ENCODE measurements at regions not wholly inside any gene's neighbourhood (a gene's known extent, or its start where the extent isn't known, plus 50 kb on each side); places are given as distances from the start of the nearest gene placed in this dataset.

- no peak for DNase-seq (ENCODE audit: low spot score)
- TF ChIP-seq, protein P1, sequence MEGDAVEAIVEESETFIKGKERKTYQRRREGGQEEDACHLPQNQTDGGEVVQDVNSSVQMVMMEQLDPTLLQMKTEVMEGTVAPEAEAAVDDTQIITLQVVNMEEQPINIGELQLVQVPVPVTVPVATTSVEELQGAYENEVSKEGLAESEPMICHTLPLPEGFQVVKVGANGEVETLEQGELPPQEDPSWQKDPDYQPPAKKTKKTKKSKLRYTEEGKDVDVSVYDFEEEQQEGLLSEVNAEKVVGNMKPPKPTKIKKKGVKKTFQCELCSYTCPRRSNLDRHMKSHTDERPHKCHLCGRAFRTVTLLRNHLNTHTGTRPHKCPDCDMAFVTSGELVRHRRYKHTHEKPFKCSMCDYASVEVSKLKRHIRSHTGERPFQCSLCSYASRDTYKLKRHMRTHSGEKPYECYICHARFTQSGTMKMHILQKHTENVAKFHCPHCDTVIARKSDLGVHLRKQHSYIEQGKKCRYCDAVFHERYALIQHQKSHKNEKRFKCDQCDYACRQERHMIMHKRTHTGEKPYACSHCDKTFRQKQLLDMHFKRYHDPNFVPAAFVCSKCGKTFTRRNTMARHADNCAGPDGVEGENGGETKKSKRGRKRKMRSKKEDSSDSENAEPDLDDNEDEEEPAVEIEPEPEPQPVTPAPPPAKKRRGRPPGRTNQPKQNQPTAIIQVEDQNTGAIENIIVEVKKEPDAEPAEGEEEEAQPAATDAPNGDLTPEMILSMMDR (IDR thresholded peaks at IDR 0.05; ENCODE audit: extremely low read depth, missing control alignments) = no peak
These were observed 784.1 kb downstream of the MAT2B start for GRCh38 chr5:164289526-164289925.

- no peak for DNase-seq (ENCODE audit: low spot score)
- TF ChIP-seq, protein P1 (IDR thresholded peaks at IDR 0.05; ENCODE audit: extremely low read depth, missing control alignments) = no peak
These were observed 791.2 kb downstream of the MAT2B start for GRCh38 chr5:164296603-164297080.

DNA sequence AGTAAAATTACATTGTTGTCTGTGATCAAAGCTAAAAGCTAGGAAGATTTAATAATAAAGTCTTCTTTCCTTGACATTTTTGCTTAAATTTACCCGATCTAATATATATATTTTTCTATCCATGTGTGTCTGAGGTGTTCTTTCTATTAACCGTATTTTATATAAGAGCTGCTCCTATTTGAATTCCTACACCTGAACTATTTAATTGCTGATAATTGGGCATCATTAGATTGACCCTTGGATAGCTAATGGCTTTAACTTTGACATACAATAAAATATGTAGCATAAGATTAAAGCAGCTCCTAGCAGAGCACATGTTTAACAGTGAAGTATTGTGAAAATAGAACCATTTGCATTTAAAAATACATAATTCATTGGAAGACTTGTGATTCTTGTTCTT is 792.7 kb downstream of the MAT2B start:
- DNase-seq (ENCODE audit: low spot score) = no peak
- TF ChIP-seq, protein P1 (IDR thresholded peaks at IDR 0.05; ENCODE audit: extremely low read depth, missing control alignments) = no peak

DNA sequence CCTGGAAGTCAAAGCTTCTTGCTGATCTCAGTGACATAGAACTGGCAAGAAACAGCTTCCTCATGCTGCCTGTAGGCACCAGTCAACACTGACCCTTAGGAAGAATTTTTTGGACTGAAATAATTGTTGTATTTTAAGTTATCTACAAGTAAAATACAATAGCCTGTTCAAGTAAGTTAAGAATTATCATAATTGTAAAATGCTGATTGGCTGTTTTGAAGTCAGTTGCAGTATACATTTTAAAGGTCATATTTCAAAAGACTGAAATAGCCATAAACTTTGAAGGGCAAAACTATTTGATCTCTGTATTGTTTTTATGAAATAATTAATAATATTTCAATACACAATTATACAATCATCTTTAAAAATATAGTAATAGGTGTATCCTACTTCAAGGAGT is 794.9 kb downstream of the MAT2B start:
- TF ChIP-seq, protein P1 (IDR thresholded peaks at IDR 0.05; ENCODE audit: extremely low read depth, missing control alignments) = no peak
- no peak for DNase-seq (ENCODE audit: low spot score)

DNA sequence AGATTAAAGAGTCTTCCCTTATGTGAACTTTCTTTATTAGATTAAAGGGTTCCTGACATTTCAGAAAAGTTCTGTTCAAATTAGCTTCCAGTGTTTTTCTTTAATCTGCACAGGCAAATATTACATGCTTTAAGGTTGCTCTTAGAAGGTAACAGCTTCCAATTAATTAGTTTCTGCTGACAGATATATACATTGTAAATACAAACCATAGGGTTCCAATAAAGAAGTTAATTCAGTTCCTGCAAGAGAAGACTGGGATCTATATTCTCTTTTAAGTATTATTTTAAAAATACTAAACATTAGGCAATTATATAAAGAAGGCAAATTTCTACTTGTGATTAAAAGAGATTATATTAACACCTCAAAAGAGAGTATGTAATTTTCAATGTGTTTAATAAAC is 795.7 kb downstream of the MAT2B start:
- DNase-seq (ENCODE audit: low spot score) = no peak
- TF ChIP-seq, protein P1 (IDR thresholded peaks at IDR 0.05; ENCODE audit: extremely low read depth, missing control alignments) = no peak

DNA sequence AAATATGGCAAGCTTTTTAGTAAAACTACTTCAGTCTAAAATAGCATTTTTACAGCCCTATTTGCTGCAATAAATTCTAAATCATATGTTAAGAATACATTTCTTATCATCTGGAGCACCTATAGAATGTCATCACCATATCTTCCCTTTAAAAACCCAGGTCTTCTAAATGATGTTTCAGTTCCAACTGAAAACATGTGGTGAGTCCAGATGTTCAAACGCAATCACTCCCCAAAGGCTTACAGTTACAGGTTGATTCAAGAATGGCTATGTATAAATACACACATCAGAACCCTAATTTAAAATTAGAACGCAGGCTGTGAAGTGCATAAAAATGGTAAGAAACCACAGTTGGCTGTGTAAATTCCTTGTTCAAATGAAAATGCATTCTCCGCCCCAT is 796.3 kb downstream of the MAT2B start:
- no peak for DNase-seq (ENCODE audit: low spot score)
- TF ChIP-seq, protein P1 (IDR thresholded peaks at IDR 0.05; ENCODE audit: extremely low read depth, missing control alignments) = no peak

GRCh38 chr5:164302533-164303235 is 797.3 kb downstream of the MAT2B start:
- TF ChIP-seq, protein P1 (IDR thresholded peaks at IDR 0.05; ENCODE audit: extremely low read depth, missing control alignments) = no peak

More at GRCh38 chr5:164302533-164303235, 797.3 kb downstream of the MAT2B start:
- no peak for DNase-seq (ENCODE audit: low spot score)
